ENCODE measurements at regions not wholly inside any gene's neighbourhood (a gene's known extent, or its start where the extent isn't known, plus 50 kb on each side); places are given as distances from the start of the nearest gene placed in this dataset.
A peak's percentile ranks its signal among the peaks of the same experiment; 100 is the strongest.

DNA sequence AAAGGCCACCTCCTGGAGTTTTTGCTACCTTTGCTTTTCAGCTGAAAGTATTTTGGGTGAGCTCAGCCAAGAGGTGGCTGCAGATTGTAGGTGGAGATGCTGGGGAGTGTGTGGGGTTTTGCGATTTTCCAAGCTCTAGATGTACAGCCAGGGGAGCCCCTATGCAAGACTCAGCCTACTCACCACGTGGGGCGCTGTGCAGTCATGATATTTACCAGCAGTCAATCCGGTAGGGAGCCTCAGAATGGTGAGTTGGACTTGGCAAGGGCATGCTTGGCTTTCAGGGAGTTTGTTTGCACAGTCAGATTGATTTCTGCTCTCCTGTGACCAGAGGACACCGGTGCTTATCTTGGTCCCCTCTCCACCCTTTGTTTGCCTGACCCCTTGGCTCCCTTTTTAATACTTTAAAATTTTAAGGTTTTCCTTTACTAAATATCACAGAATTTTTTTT lies 175.3 kb downstream of the UTP18 start:
- no peak overlapping the region for H3K27ac ChIP-seq
- H3K9me3 ChIP-seq = no peaks in the 10 kb centered on the region
- H3K36me3 ChIP-seq = no peaks in the 10 kb centered on the region
- no peaks in the 10 kb centered on the region for H3K4me1 ChIP-seq
- H3K27me3 ChIP-seq = no peaks in the 10 kb centered on the region
- DNase-seq (ENCODE audit: low spot score in 2 of 2) = no peak
- TF ChIP-seq EP300 (IDR thresholded peaks at IDR 0.05) = no peak
- TF ChIP-seq POLR2AphosphoS5 (IDR thresholded peaks at IDR 0.05) = no peak
- no peak for TF ChIP-seq POLR2A (IDR thresholded peaks at IDR 0.05)
- TF ChIP-seq CTCF (IDR thresholded peaks at IDR 0.05) = no peak
- H3K4me3 ChIP-seq = no peak overlapping the region
- 18% methylated on average over 5 of the region's 5 CpGs for WGBS

DNA sequence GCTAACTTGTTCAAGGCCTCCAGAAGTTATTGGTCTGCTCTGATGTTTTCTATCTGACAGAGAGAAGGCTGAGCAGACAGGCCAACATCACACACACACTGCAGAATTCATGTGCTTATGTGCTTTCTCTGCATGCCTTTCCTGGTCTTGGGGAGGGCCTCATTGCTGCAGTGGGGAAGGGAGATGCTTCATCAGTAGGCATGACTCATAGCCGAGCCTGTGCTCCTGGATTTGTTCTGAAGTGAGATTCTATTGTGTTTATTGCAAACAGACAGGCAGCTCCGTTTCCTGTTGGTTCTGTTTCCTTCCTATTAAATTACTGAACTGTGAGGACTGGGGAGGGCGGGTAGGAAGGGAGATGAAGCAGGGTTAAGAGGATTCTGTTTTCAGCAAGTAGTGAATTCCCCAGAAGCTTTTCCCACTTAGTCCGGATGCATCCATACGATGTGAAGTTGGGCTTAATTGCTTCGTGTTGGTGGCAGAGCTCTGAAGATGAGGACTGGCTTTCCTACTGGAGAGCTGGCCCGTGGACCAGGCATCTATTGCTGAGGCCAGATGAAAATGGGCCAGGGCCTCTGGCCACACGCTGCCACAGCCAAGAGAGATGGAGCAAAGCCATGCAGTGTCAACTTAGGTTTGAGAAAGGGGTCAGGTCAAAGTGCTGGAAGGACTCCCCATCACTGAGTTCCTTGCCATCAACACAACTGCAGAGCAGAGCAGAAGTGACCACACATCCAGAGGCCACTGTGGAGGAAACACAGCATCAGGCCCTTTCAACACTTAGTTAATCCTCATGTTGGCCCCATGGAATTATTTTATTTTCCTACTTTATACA lies 179.3 kb downstream of the UTP18 start:
- WGBS = 70% methylated on average over 8 of the region's 8 CpGs
- H3K36me3 ChIP-seq = no peaks in the 10 kb centered on the region
- H3K4me1 ChIP-seq = no peaks in the 10 kb centered on the region
- no peak for DNase-seq (ENCODE audit: low spot score in 2 of 2)
- no peak overlapping the region for H3K4me3 ChIP-seq
- H3K9me3 ChIP-seq = no peaks in the 10 kb centered on the region
- H3K27me3 ChIP-seq = no peaks in the 10 kb centered on the region
- no peak for TF ChIP-seq CTCF (IDR thresholded peaks at IDR 0.05)
- no peak for TF ChIP-seq EP300 (IDR thresholded peaks at IDR 0.05)
- no peak for TF ChIP-seq POLR2A (IDR thresholded peaks at IDR 0.05)
- TF ChIP-seq POLR2AphosphoS5 (IDR thresholded peaks at IDR 0.05) = no peak
- no peak overlapping the region for H3K27ac ChIP-seq

DNA sequence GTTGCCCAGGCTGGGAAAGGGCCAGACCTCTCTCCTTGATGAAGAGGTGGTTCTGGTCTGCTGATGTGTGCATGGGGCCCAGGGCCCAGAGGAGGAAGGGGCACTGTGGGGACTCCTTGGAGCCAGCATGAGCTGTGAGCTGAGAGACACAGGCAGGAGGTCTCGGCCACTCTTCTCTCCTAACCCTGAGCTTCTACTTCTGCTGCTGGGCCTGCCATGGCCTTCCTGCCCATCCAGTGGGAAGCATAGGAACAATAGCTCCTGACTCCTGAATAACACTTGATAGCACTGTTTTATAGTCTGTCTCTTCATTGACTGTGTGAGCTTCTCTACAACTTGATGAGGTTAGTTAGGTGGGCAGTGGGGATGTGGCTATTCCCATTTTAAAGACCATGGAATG lies 181.1 kb downstream of the UTP18 start:
- Histone ChIP-seq H3K4me1 (no peaks in the 10 kb centered on the region), H3K9me3 (no peaks in the 10 kb centered on the region), H3K27ac (no peak overlapping the region), H3K4me3 (no peak overlapping the region), H3K27me3 (no peaks in the 10 kb centered on the region), H3K36me3 (no peaks in the 10 kb centered on the region)
- no peak for DNase-seq (ENCODE audit: low spot score in 2 of 2)
- WGBS = 100% methylated on average over 1 of the region's 1 CpG
- TF ChIP-seq EP300 (IDR thresholded peaks at IDR 0.05) (no peak), POLR2A (IDR thresholded peaks at IDR 0.05) (no peak), POLR2AphosphoS5 (IDR thresholded peaks at IDR 0.05) (no peak), CTCF (IDR thresholded peaks at IDR 0.05) (no peak)

DNA sequence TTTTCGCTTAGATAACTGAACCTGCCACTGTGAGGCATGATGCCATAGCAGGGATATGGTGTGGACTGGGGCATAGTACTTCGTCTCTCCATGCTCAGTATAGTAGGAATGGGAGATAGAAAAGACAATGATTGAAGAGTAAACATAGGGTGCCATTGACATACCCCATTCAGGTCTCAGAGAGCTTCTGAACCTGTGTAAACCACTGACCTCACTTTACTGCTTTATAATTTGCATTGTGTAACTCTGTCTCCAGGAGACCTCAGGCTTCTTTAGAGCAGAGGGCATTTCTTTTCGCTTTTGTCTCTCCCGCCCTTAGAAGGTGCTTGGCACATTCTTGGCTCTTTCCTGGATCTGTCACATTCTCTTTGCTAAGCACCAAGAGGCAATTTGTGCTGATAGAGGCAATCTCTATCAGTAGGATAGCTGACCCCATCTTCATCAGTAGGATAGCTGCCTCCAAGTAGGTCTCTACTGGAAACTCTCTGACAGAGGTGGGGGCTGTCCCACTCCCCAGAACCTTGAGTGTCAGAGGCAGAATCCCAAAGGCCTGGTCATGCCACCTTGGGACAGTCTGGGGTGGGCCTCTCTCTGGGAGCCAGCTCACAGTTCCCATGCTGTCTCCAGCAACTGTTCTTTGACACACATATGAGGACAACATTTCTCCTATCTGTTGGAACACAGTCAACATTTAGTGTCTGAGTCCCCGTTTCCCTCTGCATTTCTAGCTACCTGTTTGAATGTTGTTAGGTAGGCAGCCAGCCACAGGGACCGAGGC lies 181.9 kb downstream of the UTP18 start:
- WGBS = 91% methylated on average over 6 of the region's 6 CpGs
- H3K9me3 ChIP-seq = no peaks in the 10 kb centered on the region
- peaks cover under 1% of the 10 kb centered on the region for H3K27me3 ChIP-seq
- H3K36me3 ChIP-seq = no peaks in the 10 kb centered on the region
- DNase-seq (ENCODE audit: low spot score in 2 of 2) = peak in 1 of 2 donors; percentile 38
- TF ChIP-seq EP300 (IDR thresholded peaks at IDR 0.05) = no peak
- TF ChIP-seq POLR2AphosphoS5 (IDR thresholded peaks at IDR 0.05) = no peak
- TF ChIP-seq CTCF (IDR thresholded peaks at IDR 0.05) = no peak
- TF ChIP-seq POLR2A (IDR thresholded peaks at IDR 0.05) = no peak
- no peak overlapping the region for H3K27ac ChIP-seq
- H3K4me1 ChIP-seq = no peaks in the 10 kb centered on the region
- no peak overlapping the region for H3K4me3 ChIP-seq

- Histone ChIP-seq H3K4me3 (no peak overlapping the region), H3K36me3 (no peaks in the 10 kb centered on the region), H3K9me3 (no peaks in the 10 kb centered on the region), H3K27ac (no peak overlapping the region), H3K4me1 (no peaks in the 10 kb centered on the region), H3K27me3 (peaks cover 2% of the 10 kb centered on the region)
- 75% methylated on average over 3 of the region's 3 CpGs for WGBS
- TF ChIP-seq CTCF (IDR thresholded peaks at IDR 0.05) (no peak), POLR2AphosphoS5 (IDR thresholded peaks at IDR 0.05) (no peak), POLR2A (IDR thresholded peaks at IDR 0.05) (no peak), EP300 (IDR thresholded peaks at IDR 0.05) (no peak)
- no peak for DNase-seq (ENCODE audit: low spot score in 2 of 2)
These were observed 183.3 kb downstream of the UTP18 start for GRCh38 chr17:51443646-51444045.
